HEK293 (cell line): ENCODE measurements at regions not wholly inside any gene's neighbourhood (a gene's known extent, or its start where the extent isn't known, plus 50 kb on each side); places are given as distances from the start of the nearest gene placed in this dataset.
"Not testable (repeated sequence)": the region's sequence is repeated elsewhere in the genome, so short reads cannot be mapped to it uniquely, and the experiment has no call there.

Experiments used
- ATF2 ChIP-seq: fragments of 450-650 bp; formaldehyde crosslinking; IDR thresholded peaks from 2 replicates; pipeline ENCODE4 v1.5.1; 2016; ENCODE audit warnings: missing biosample characterization, missing genetic modification characterization, low read depth
- CTCF ChIP-seq: fragments of 450-650 bp; formaldehyde crosslinking; IDR thresholded peaks from 2 replicates; pipeline ENCODE4 v1.5.1; 2016; ENCODE audit warnings: missing biosample characterization, missing genetic modification characterization
- KLF16 ChIP-seq: fragments of 450-650 bp; formaldehyde crosslinking; IDR thresholded peaks from 2 replicates; pipeline ENCODE4 v1.5.1; 2017; ENCODE audit warnings: missing biosample characterization, missing genetic modification characterization
- SP2 ChIP-seq: fragments of 450-650 bp; formaldehyde crosslinking; IDR thresholded peaks from 2 replicates; pipeline ENCODE4 v1.5.1; 2016; ENCODE audit warnings: missing biosample characterization, missing genetic modification characterization
- ZBTB1 ChIP-seq: fragments of 450-650 bp; formaldehyde crosslinking; IDR thresholded peaks from 2 replicates; pipeline ENCODE4 v1.5.1; 2016; ENCODE audit warnings: missing biosample characterization, missing genetic modification characterization
- ZNF24 ChIP-seq: fragments of 450-650 bp; formaldehyde crosslinking; IDR thresholded peaks from 2 replicates; pipeline ENCODE4 v1.5.1; 2016; ENCODE audit warnings: missing biosample characterization, missing genetic modification characterization
- ZNF274 ChIP-seq, 2 experiments: fragments of 200-500 bp in 1 of 2; fragments of 450-650 bp in 1 of 2; sonication (Bioruptor generic) in 1 of 2; formaldehyde crosslinking in 1 of 2; IDR thresholded peaks; 2 replicates each; pipeline versions ENCODE4 v1.5.1 to v1.6.1; 2014 to 2016; ENCODE audit warnings: borderline replicate concordance in 1 of 2, inconsistent platforms in 1 of 2, low read length in 1 of 2, missing biosample characterization in 1 of 2, missing genetic modification characterization in 1 of 2
- ZNF561 ChIP-seq: fragments of 450-650 bp; IDR thresholded peaks from 2 replicates; pipeline ENCODE4 v1.5.1; 2018; ENCODE audit warnings: missing biosample characterization, missing genetic modification characterization, borderline replicate concordance
- ZNF704 ChIP-seq: fragments of 450-650 bp; formaldehyde crosslinking; IDR thresholded peaks from 2 replicates; pipeline ENCODE4 v1.5.1; 2016; ENCODE audit warnings: missing biosample characterization, missing genetic modification characterization
- ZNF777 ChIP-seq: fragments of 450-650 bp; formaldehyde crosslinking; IDR thresholded peaks from 2 replicates; pipeline ENCODE4 v1.5.1; 2017; ENCODE audit warnings: missing biosample characterization, missing genetic modification characterization, borderline replicate concordance
- ZSCAN16 ChIP-seq: fragments of 450-650 bp; formaldehyde crosslinking; IDR thresholded peaks from 2 replicates; pipeline ENCODE4 v1.5.1; 2016; ENCODE audit warnings: missing biosample characterization, missing genetic modification characterization

GRCh38 chr1:83473986-83474385 lies 524.9 kb downstream of the TTLL7 start:
- TF ChIP-seq ZNF561 (tag by site-specific recombination); ZNF274 (IDR thresholded peaks at IDR 0.05; ENCODE audit: low read length); ZNF274 (tag by site-specific recombination; IDR thresholded peaks at IDR 0.05; ENCODE audit: borderline replicate concordance); KLF16 (tag by site-specific recombination); CTCF; ZNF704; ZBTB1; ZNF24 (tag by site-specific recombination); ATF2 (tag by site-specific recombination); ZSCAN16 (tag by site-specific recombination); SP2; ZNF777 (tag by site-specific recombination): not testable (repeated sequence)
